Testis (tissue), 2 donors: ENCODE measurements at regions not wholly inside any gene's neighbourhood (a gene's known extent, or its start where the extent isn't known, plus 50 kb on each side); places are given as distances from the start of the nearest gene placed in this dataset.

Experiments used
- POLR2A ChIP-seq: fragments of 450-650 bp; IDR thresholded peaks from one replicate; pipeline ENCODE4 v1.6.1; 2017; ENCODE audit warnings: antibody characterized with exemption, mild to moderate bottlenecking, moderate library complexity
- TF ChIP-seq, protein P1 (sequence below), 3 experiments: fragments of 450-650 bp in 2 of 3; fragments of 200-600 bp in 1 of 3; sonication (generic) in 1 of 3; IDR thresholded peaks; one replicate each; pipeline ENCODE4 v1.5.1; 2016 to 2019; ENCODE audit warnings: antibody characterized with exemption in 3 of 3, mild to moderate bottlenecking in 2 of 3, moderate library complexity in 1 of 3

DNA sequence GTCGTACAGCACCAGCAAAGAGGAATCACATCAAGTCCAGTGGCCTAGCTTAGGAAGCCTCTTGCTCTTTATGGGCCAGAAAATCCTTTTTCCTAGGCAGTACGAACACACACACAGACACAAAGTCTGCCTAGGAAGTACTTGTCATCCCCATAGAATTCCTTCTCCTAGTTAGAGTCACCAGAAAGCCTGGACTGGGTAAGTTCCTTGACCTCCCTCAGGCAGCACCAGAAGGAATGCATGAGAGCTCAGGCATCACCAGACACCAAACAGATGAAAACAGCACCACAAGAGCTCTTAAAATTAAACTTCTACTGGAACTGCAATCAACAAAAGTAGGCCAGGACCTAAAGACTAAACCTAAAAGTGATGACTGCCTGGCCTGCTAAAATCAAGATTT lies 192.9 kb upstream of the CCDC54 start:
- TF ChIP-seq, protein P1, sequence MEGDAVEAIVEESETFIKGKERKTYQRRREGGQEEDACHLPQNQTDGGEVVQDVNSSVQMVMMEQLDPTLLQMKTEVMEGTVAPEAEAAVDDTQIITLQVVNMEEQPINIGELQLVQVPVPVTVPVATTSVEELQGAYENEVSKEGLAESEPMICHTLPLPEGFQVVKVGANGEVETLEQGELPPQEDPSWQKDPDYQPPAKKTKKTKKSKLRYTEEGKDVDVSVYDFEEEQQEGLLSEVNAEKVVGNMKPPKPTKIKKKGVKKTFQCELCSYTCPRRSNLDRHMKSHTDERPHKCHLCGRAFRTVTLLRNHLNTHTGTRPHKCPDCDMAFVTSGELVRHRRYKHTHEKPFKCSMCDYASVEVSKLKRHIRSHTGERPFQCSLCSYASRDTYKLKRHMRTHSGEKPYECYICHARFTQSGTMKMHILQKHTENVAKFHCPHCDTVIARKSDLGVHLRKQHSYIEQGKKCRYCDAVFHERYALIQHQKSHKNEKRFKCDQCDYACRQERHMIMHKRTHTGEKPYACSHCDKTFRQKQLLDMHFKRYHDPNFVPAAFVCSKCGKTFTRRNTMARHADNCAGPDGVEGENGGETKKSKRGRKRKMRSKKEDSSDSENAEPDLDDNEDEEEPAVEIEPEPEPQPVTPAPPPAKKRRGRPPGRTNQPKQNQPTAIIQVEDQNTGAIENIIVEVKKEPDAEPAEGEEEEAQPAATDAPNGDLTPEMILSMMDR (IDR thresholded peaks at IDR 0.05): no peak
- no peak for TF ChIP-seq POLR2A
